Neural progenitor cell (in vitro differentiated cells): ENCODE measurements at regions not wholly inside any gene's neighbourhood (a gene's known extent, or its start where the extent isn't known, plus 50 kb on each side); places are given as distances from the start of the nearest gene placed in this dataset.

Experiments
- DNase-seq: peaks from one replicate; pipeline ENCODE4 v3.0.0-alpha.2; 2016; ENCODE audit warnings: low spot score
- H2AFZ ChIP-seq: fragments of 200-600 bp; sonication (generic); replicated peaks from 2 replicates; pipeline ENCODE4 v1.6.1; 2016; ENCODE audit warnings: antibody characterized with exemption
- H3F3A ChIP-seq: fragments of 200-600 bp; sonication (generic); 2 replicates; pipeline ENCODE4 v1.6.1; 2016; ENCODE audit warnings: antibody characterized with exemption, low read depth
- H3K27ac ChIP-seq: fragments of 200-600 bp; sonication (generic); 2 replicates; pipeline ENCODE4 v1.5.1; 2016; ENCODE audit warnings: mild to moderate bottlenecking
- H3K27me3 ChIP-seq: fragments of 200-600 bp; sonication (generic); 2 replicates; pipeline ENCODE4 v1.6.1; 2016; ENCODE audit warnings: mild to moderate bottlenecking, moderate library complexity
- H3K36me3 ChIP-seq: fragments of 200-600 bp; sonication (generic); 2 replicates; pipeline ENCODE4 v1.5.1; 2016
- H3K4me1 ChIP-seq: fragments of 200-600 bp; sonication (generic); 2 replicates; pipeline ENCODE4 v1.6.1; 2016; ENCODE audit warnings: mixed run types
- H3K4me2 ChIP-seq: fragments of 200-600 bp; sonication (generic); 2 replicates; pipeline ENCODE4 v1.6.1; 2016
- H3K4me3 ChIP-seq: fragments of 200-600 bp; sonication (generic); 2 replicates; pipeline ENCODE4 v1.5.1; 2016
- H3K79me2 ChIP-seq: fragments of 200-600 bp; sonication (generic); 2 replicates; pipeline ENCODE4 v1.6.1; 2016; ENCODE audit warnings: low read depth
- H3K9ac ChIP-seq: fragments of 200-600 bp; sonication (generic); 2 replicates; pipeline ENCODE4 v1.6.1; 2016
- H3K9me3 ChIP-seq: fragments of 200-600 bp; sonication (generic); 2 replicates; pipeline ENCODE4 v1.5.1; 2016; ENCODE audit warnings: low read depth
- H4K20me1 ChIP-seq: fragments of 200-600 bp; sonication (generic); 2 replicates; pipeline ENCODE4 v1.6.1; 2016; ENCODE audit warnings: low read depth
- H3K27ac Mint-ChIP-seq: 3 replicates; pipeline ENCODE4 v1.8.0; 2021; ENCODE audit warnings: mixed read lengths
- H3K27me3 Mint-ChIP-seq: 2 replicates; pipeline ENCODE4 v1.8.0; 2022; ENCODE audit warnings: low read depth, mild to moderate bottlenecking, inconsistent platforms, moderate library complexity, mixed read lengths; ENCODE audit not compliant: insufficient read depth
- H3K36me3 Mint-ChIP-seq: 3 replicates; pipeline ENCODE4 v1.8.0; 2021; ENCODE audit warnings: mixed read lengths
- H3K4me1 Mint-ChIP-seq: 3 replicates; pipeline ENCODE4 v1.8.0; 2021; ENCODE audit warnings: mixed read lengths
- H3K4me3 Mint-ChIP-seq: 3 replicates; pipeline ENCODE4 v1.8.0; 2021; ENCODE audit warnings: mild to moderate bottlenecking, moderate library complexity, mixed read lengths
- H3K9me3 Mint-ChIP-seq: 3 replicates; pipeline ENCODE4 v1.8.0; 2020; ENCODE audit warnings: mixed read lengths
- EZH2 ChIP-seq: fragments of 200-600 bp; sonication (generic); IDR thresholded peaks from 2 replicates; pipeline ENCODE4 v1.6.1; 2017; ENCODE audit warnings: antibody characterized with exemption, mild to moderate bottlenecking, moderate library complexity
- EZH2phosphoT487 ChIP-seq: fragments of 200-600 bp; sonication (generic); IDR thresholded peaks from 2 replicates; pipeline ENCODE4 v1.6.1; 2017; ENCODE audit warnings: antibody characterized with exemption
- TF ChIP-seq, protein P1 (sequence below): fragments of 200-600 bp; sonication (generic); IDR thresholded peaks from 2 replicates; pipeline ENCODE4 v1.5.1; 2017; ENCODE audit warnings: antibody characterized with exemption, mild to moderate bottlenecking

DNA sequence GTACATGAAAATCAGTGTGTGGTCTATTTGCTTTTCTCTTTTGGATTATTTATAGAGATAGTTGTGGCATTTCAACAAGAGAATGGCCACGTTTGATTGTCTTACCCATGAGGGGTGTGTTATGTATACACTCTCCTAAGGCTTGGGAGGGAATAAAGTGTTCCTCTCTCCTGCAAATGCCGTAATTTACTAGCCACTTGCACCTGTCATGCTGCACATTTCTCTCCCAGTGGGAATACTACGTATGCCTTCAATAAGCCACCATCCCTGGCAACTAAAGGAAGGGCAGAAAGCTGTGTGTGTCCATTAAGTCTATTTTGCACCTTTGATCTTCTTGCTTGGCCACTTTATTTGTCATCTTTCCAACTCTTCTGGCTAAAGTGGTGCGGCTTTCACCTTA, 541.2 kb downstream of the QKI start:
- Histone ChIP-seq H3K79me2 (no peaks in the 10 kb centered on the region), H4K20me1 (no peaks in the 10 kb centered on the region), H2AFZ (no peak overlapping the region), H3F3A (peaks cover 10% of the 10 kb centered on the region), H3K27ac (no peak overlapping the region), H3K9ac (no peak overlapping the region), H3K9me3 (no peaks in the 10 kb centered on the region), H3K4me2 (no peak overlapping the region), H3K36me3 (no peaks in the 10 kb centered on the region), H3K4me1 (peaks cover 17% of the 10 kb centered on the region), H3K27me3 (no peaks in the 10 kb centered on the region), H3K4me3 (no peak overlapping the region)
- H3K9me3 Mint-ChIP-seq, result peaks cover 18% of the 10 kb centered on the region
- no peaks in the 10 kb centered on the region for H3K27me3 Mint-ChIP-seq
- H3K4me3 Mint-ChIP-seq, result no peak overlapping the region
- DNase-seq, result no peak
- H3K27ac Mint-ChIP-seq, result no peak overlapping the region
- TF ChIP-seq, protein P1, sequence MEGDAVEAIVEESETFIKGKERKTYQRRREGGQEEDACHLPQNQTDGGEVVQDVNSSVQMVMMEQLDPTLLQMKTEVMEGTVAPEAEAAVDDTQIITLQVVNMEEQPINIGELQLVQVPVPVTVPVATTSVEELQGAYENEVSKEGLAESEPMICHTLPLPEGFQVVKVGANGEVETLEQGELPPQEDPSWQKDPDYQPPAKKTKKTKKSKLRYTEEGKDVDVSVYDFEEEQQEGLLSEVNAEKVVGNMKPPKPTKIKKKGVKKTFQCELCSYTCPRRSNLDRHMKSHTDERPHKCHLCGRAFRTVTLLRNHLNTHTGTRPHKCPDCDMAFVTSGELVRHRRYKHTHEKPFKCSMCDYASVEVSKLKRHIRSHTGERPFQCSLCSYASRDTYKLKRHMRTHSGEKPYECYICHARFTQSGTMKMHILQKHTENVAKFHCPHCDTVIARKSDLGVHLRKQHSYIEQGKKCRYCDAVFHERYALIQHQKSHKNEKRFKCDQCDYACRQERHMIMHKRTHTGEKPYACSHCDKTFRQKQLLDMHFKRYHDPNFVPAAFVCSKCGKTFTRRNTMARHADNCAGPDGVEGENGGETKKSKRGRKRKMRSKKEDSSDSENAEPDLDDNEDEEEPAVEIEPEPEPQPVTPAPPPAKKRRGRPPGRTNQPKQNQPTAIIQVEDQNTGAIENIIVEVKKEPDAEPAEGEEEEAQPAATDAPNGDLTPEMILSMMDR, result no peak
- no peak for TF ChIP-seq EZH2phosphoT487
- TF ChIP-seq EZH2, result no peak
- H3K4me1 Mint-ChIP-seq, result peaks cover 56% of the 10 kb centered on the region
- H3K36me3 Mint-ChIP-seq, result peaks cover 5% of the 10 kb centered on the region

DNA sequence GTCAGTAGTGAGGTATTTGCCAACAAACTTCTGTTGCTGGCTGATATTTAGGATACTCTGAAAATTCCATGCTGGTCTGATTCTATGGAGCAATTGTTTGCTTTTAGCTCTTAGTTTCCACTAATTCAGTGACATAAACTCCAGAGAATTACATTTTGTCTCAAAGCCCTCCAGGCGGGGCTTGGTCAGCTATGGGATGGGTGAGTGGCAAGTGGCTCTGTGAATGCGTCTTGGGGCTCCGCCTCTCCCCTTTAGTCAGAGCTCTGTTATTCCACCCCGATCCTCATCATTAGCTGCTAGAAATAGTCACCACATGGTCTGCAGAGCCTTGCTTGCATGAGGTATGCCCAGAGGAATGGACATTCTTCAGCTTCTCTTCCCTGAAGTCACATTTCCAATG, 540.6 kb downstream of the QKI start:
- Histone ChIP-seq H3K4me2 (no peak overlapping the region), H2AFZ (no peak overlapping the region), H3K4me1 (peaks cover 10% of the 10 kb centered on the region), H3K4me3 (no peak overlapping the region), H3F3A (peaks cover 10% of the 10 kb centered on the region), H3K79me2 (no peaks in the 10 kb centered on the region), H4K20me1 (no peaks in the 10 kb centered on the region), H3K36me3 (no peaks in the 10 kb centered on the region), H3K9ac (no peak overlapping the region), H3K9me3 (no peaks in the 10 kb centered on the region), H3K27ac (no peak overlapping the region), H3K27me3 (no peaks in the 10 kb centered on the region)
- H3K9me3 Mint-ChIP-seq, result peaks cover 18% of the 10 kb centered on the region
- H3K4me1 Mint-ChIP-seq, result peaks cover 52% of the 10 kb centered on the region
- peak overlapping the region; percentile 62 for H3K27ac Mint-ChIP-seq
- no peaks in the 10 kb centered on the region for H3K27me3 Mint-ChIP-seq
- no peak for DNase-seq
- no peak overlapping the region for H3K4me3 Mint-ChIP-seq
- H3K36me3 Mint-ChIP-seq, result peaks cover 5% of the 10 kb centered on the region
- TF ChIP-seq EZH2phosphoT487 (no peak), EZH2 (no peak)
- TF ChIP-seq, protein P1, result no peak

DNA sequence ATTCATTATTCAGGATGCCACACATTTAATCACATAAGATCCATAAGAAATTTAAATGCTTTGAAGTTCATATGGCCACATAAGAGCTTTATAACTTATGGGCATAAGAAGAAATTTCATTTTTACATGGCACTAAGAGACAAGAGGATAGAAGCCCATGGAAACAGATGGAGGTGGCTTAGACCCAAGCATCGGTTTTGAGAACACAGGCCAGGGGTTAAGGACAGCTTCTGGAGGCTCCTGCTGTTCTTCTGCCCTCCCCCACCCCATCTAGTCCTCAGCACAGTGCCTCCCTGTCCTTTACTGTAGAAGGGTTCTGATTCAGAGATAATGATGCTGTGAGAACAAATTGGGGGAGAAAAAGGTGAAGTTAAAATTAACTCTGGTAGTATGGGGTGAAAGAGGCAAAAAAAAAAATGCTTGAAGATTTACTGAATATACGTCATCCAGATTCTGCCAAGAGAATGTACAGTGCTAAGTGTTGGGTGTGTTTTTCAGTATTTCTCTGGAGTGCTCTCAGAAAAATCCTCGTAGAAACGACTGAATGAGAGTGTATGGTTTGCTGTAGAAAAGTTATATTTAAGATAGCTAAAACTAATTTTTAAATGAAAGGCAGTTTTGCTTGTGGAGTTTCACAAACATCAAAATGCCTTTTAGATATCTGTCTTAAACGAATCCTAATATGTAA, 539.7 kb downstream of the QKI start:
- Mint-ChIP-seq H3K9me3 (peaks cover 18% of the 10 kb centered on the region), H3K27ac (peak overlapping the region; percentile 17), H3K4me1 (peaks cover 43% of the 10 kb centered on the region), H3K36me3 (peaks cover 5% of the 10 kb centered on the region), H3K4me3 (no peak overlapping the region), H3K27me3 (no peaks in the 10 kb centered on the region)
- TF ChIP-seq, protein P1, result no peak
- TF ChIP-seq EZH2 (no peak), EZH2phosphoT487 (no peak)
- Histone ChIP-seq H3K79me2 (no peaks in the 10 kb centered on the region), H3K36me3 (no peaks in the 10 kb centered on the region), H3K4me1 (peaks cover 9% of the 10 kb centered on the region), H3K9me3 (no peaks in the 10 kb centered on the region), H3K27ac (no peak overlapping the region), H3K4me3 (no peak overlapping the region), H3F3A (peaks cover 5% of the 10 kb centered on the region), H3K4me2 (no peak overlapping the region), H3K27me3 (no peaks in the 10 kb centered on the region), H2AFZ (no peak overlapping the region), H4K20me1 (no peaks in the 10 kb centered on the region), H3K9ac (no peak overlapping the region)
- no peak for DNase-seq
